WTC11 (cell line): ENCODE measurements at regions not wholly inside any gene's neighbourhood (a gene's known extent, or its start where the extent isn't known, plus 50 kb on each side); places are given as distances from the start of the nearest gene placed in this dataset.

Experiments used
- CTCF ChIP-seq: fragments of 200-600 bp; IDR thresholded peaks from 2 replicates; pipeline ENCODE4 v1.8.0; 2022; ENCODE audit warnings: antibody characterized with exemption
- ELF4 ChIP-seq: sonication (generic); formaldehyde crosslinking; IDR thresholded peaks from 2 replicates; pipeline ENCODE4 v1.8.1; 2022; ENCODE audit warnings: low read depth, mild to moderate bottlenecking, moderate library complexity, missing genetic modification reagents
- FOXP1 ChIP-seq: sonication (generic); formaldehyde crosslinking; IDR thresholded peaks from 2 replicates; pipeline ENCODE4 v1.8.0; 2022; ENCODE audit warnings: missing genetic modification reagents, mild to moderate bottlenecking, moderate library complexity, borderline replicate concordance
- GTF2I ChIP-seq: fragments of 250-450 bp; sonication (Bioruptor Pico); conservative IDR thresholded peaks from 2 replicates; pipeline ENCODE4 v1.4.0; 2021; ENCODE audit warnings: mild to moderate bottlenecking
- TP53 ChIP-seq: sonication (generic); formaldehyde crosslinking; IDR thresholded peaks from 2 replicates; pipeline ENCODE4 v1.8.1; 2023; ENCODE audit warnings: mild to moderate bottlenecking, missing genetic modification reagents
- USF2 ChIP-seq: sonication (generic); formaldehyde crosslinking; IDR thresholded peaks from 2 replicates; pipeline ENCODE4 v1.8.1; 2023; ENCODE audit warnings: mild to moderate bottlenecking, missing genetic modification reagents, moderate library complexity
- ZNF121 ChIP-seq: sonication (generic); formaldehyde crosslinking; IDR thresholded peaks from 2 replicates; pipeline ENCODE4 v1.8.0; 2023; ENCODE audit warnings: missing genetic modification reagents
- ZNF138 ChIP-seq: sonication (generic); formaldehyde crosslinking; conservative IDR thresholded peaks from 2 replicates; pipeline ENCODE4 v1.8.1; 2022; ENCODE audit warnings: mild to moderate bottlenecking, moderate library complexity, missing genetic modification reagents
- ZSCAN18 ChIP-seq: fragments of 250-450 bp; sonication (Bioruptor Pico); IDR thresholded peaks from 2 replicates; pipeline ENCODE4 v2.1.2; 2022; ENCODE audit warnings: mild to moderate bottlenecking, moderate library complexity
- TF ChIP-seq, protein P1 (sequence below): sonication (generic); formaldehyde crosslinking; IDR thresholded peaks from 2 replicates; pipeline ENCODE4 v1.8.1; 2022; ENCODE audit warnings: low read depth, missing genetic modification reagents, borderline replicate concordance
- TF ChIP-seq, protein P2 (sequence below): sonication (generic); formaldehyde crosslinking; IDR thresholded peaks from 2 replicates; pipeline ENCODE4 v1.8.0; 2022; ENCODE audit warnings: mild to moderate bottlenecking, missing genetic modification reagents

GRCh38 chr12:70069221-70070105 lies 173.8 kb upstream of the CNOT2 start:
- no peak for TF ChIP-seq CTCF
- no peak for TF ChIP-seq ZNF121 (CRISPR knock-in tag)
- TF ChIP-seq ELF4 (CRISPR knock-in tag), result no peak
- TF ChIP-seq, protein P1, sequence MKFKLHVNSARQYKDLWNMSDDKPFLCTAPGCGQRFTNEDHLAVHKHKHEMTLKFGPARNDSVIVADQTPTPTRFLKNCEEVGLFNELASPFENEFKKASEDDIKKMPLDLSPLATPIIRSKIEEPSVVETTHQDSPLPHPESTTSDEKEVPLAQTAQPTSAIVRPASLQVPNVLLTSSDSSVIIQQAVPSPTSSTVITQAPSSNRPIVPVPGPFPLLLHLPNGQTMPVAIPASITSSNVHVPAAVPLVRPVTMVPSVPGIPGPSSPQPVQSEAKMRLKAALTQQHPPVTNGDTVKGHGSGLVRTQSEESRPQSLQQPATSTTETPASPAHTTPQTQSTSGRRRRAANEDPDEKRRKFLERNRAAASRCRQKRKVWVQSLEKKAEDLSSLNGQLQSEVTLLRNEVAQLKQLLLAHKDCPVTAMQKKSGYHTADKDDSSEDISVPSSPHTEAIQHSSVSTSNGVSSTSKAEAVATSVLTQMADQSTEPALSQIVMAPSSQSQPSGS (CRISPR knock-in tag), result no peak
- no peak for TF ChIP-seq GTF2I (CRISPR knock-in tag)
- no peak for TF ChIP-seq ZSCAN18 (CRISPR knock-in tag)
- no peak for TF ChIP-seq ZNF138 (CRISPR knock-in tag)
- no peak for TF ChIP-seq USF2
- TF ChIP-seq, protein P2, sequence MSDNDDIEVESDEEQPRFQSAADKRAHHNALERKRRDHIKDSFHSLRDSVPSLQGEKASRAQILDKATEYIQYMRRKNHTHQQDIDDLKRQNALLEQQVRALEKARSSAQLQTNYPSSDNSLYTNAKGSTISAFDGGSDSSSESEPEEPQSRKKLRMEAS, result no peak
- TF ChIP-seq FOXP1 (CRISPR knock-in tag), result no peak
- TF ChIP-seq TP53 (CRISPR knock-in tag), result no peak
